Calu3 (cell line): ENCODE measurements at regions not wholly inside any gene's neighbourhood (a gene's known extent, or its start where the extent isn't known, plus 50 kb on each side); places are given as distances from the start of the nearest gene placed in this dataset.

ENCODE experiments used
- BruUV-seq: library from RNA; stranded (reverse); fragments of 400-500 nt; replicated peaks from 2 replicates; lab custom pipeline; 2021; lab: Mats Ljungman, UMichigan
- CTCF ChIA-PET: fragments of 300-600 bp; sonication (Branson Sonifier 250); formaldehyde crosslinking; loops from one replicate; lab custom pipeline; 2022; ENCODE audit warnings: antibody characterized with exemption; lab: Charles Lee
- DNase-seq: peaks from one replicate; pipeline ENCODE4 v3.0.0; 2022
- H3K27ac Mint-ChIP-seq: one replicate; pipeline ENCODE4 v1.8.0; 2022; ENCODE audit warnings: mixed read lengths; ENCODE audit not compliant: unreplicated experiment
- H3K27me3 Mint-ChIP-seq: one replicate; pipeline ENCODE4 v1.8.0; 2022; ENCODE audit warnings: mixed read lengths; ENCODE audit not compliant: unreplicated experiment
- H3K36me3 Mint-ChIP-seq: one replicate; pipeline ENCODE4 v1.8.0; 2022; ENCODE audit warnings: mild to moderate bottlenecking, moderate library complexity, mixed read lengths; ENCODE audit not compliant: insufficient read depth, unreplicated experiment
- H3K4me1 Mint-ChIP-seq: one replicate; pipeline ENCODE4 v1.8.0; 2022; ENCODE audit warnings: mild to moderate bottlenecking, low read depth, mixed read lengths; ENCODE audit not compliant: unreplicated experiment
- H3K4me3 Mint-ChIP-seq: one replicate; pipeline ENCODE4 v1.8.0; 2022; ENCODE audit warnings: mild to moderate bottlenecking, low read depth, moderate library complexity, mixed read lengths; ENCODE audit not compliant: unreplicated experiment
- H3K9me3 Mint-ChIP-seq: one replicate; pipeline ENCODE4 v1.8.0; 2022; ENCODE audit warnings: low read depth, mixed read lengths; ENCODE audit not compliant: unreplicated experiment
- intact Hi-C: fragments of 100-400 bp; cut with micrococcal nuclease; formaldehyde crosslinking; loops from one replicate; pipeline ENCODE4 v1.10.0; 2022; ENCODE audit not compliant: unreplicated experiment
- TF ChIP-seq, protein P1 (sequence below): fragments of 200-600 bp; IDR thresholded peaks from one replicate; pipeline ENCODE4 v1.8.0; 2022; ENCODE audit warnings: antibody characterized with exemption; ENCODE audit not compliant: unreplicated experiment

GRCh38 chr4:132593717-132594400, 555.2 kb upstream of the PCDH10 start:
- no TSS peak for BruUV-seq
- H3K36me3 Mint-ChIP-seq = no peaks in the 10 kb centered on the region
- TF ChIP-seq, protein P1, sequence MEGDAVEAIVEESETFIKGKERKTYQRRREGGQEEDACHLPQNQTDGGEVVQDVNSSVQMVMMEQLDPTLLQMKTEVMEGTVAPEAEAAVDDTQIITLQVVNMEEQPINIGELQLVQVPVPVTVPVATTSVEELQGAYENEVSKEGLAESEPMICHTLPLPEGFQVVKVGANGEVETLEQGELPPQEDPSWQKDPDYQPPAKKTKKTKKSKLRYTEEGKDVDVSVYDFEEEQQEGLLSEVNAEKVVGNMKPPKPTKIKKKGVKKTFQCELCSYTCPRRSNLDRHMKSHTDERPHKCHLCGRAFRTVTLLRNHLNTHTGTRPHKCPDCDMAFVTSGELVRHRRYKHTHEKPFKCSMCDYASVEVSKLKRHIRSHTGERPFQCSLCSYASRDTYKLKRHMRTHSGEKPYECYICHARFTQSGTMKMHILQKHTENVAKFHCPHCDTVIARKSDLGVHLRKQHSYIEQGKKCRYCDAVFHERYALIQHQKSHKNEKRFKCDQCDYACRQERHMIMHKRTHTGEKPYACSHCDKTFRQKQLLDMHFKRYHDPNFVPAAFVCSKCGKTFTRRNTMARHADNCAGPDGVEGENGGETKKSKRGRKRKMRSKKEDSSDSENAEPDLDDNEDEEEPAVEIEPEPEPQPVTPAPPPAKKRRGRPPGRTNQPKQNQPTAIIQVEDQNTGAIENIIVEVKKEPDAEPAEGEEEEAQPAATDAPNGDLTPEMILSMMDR = no peak

GRCh38 chr4:132596186-132596585, 552.9 kb upstream of the PCDH10 start:
- BruUV-seq = no TSS peak
- Mint-ChIP-seq H3K9me3 (no peaks in the 10 kb centered on the region), H3K36me3 (no peaks in the 10 kb centered on the region), H3K27ac (no peak overlapping the region), H3K4me1 (no peaks in the 10 kb centered on the region), H3K27me3 (no peaks in the 10 kb centered on the region), H3K4me3 (no peak overlapping the region)
- CTCF ChIA-PET = no interaction called here
- TF ChIP-seq, protein P1 = no peak
- intact Hi-C loops = no loop called here
- DNase-seq = no peak

More at GRCh38 chr4:132593717-132594400, 555.2 kb upstream of the PCDH10 start:
- no peak for DNase-seq
- Mint-ChIP-seq H3K4me1 (no peaks in the 10 kb centered on the region), H3K27me3 (no peaks in the 10 kb centered on the region), H3K4me3 (no peak overlapping the region), H3K27ac (no peak overlapping the region), H3K9me3 (no peaks in the 10 kb centered on the region)
- intact Hi-C loops = no loop called here
- CTCF ChIA-PET = no interaction called here

DNA sequence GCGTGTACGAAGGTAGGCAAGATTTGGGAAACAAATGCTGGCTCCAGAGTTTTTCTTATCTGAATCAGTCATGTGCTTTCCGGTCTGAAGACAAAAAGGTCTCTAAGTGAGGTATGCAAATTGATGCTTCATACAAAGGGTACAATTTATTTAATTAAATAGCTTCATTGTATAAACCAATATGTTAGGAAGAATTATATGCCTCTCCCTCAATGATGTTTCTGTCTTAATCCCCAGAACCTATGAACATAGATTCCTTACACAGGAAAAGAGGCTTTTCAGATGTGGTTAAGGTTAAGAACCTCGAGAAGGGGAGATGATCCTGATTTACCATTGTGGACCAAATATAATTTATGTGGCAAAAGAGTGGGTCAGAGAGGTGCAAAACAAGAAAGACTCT, 543.5 kb upstream of the PCDH10 start:
- CTCF ChIA-PET = no interaction called here
- Mint-ChIP-seq H3K27ac (no peak overlapping the region), H3K36me3 (no peaks in the 10 kb centered on the region), H3K9me3 (peaks cover 5% of the 10 kb centered on the region), H3K27me3 (no peaks in the 10 kb centered on the region), H3K4me1 (no peaks in the 10 kb centered on the region), H3K4me3 (no peak overlapping the region)
- intact Hi-C loops = no loop called here
- no peak for DNase-seq
- no TSS peak for BruUV-seq
- TF ChIP-seq, protein P1 = no peak

- CTCF ChIA-PET = no interaction called here
Measured at GRCh38 chr4:132614682-132615081, 534.4 kb upstream of the PCDH10 start.

More at GRCh38 chr4:132614682-132615081, 534.4 kb upstream of the PCDH10 start:
- BruUV-seq = no TSS peak
- intact Hi-C loops = loop anchor here (5.0 kb wide), 1 partner anchor 1522 kb away; no protein-coding TSS in a partner anchor
- Mint-ChIP-seq H3K4me3 (no peak overlapping the region), H3K4me1 (no peaks in the 10 kb centered on the region), H3K36me3 (no peaks in the 10 kb centered on the region), H3K27ac (no peak overlapping the region), H3K27me3 (no peaks in the 10 kb centered on the region), H3K9me3 (no peaks in the 10 kb centered on the region)
- no peak for DNase-seq
- TF ChIP-seq, protein P1 = no peak
